ENCODE measurements at regions not wholly inside any gene's neighbourhood (a gene's known extent, or its start where the extent isn't known, plus 50 kb on each side); places are given as distances from the start of the nearest gene placed in this dataset.

DNA sequence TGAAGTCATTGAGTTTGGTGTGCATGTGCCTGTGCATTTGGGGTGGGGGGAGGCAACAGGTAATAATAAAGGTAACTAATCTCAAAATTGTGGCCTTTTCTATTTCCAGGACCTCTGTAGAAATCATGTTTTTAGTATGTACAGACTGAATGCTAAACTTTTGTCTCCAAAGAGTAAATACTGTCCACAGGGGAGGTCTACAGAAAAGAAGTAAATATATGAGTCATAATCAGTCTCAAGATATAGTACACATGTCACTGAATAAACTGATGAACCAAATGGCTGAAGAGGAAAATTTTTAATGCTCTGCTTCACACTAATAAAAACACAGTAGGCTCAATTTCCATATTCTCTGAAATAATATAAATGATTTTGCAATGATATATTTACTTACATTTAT lies 440.4 kb upstream of the ZFP42 start:
- H3K9me3 ChIP-seq (ENCODE audit: control insufficient read depth, insufficient read depth, low read depth, low read length) = no peaks in the 10 kb centered on the region
- TF ChIP-seq ZNF658 (tag by site-specific recombination; IDR thresholded peaks at IDR 0.05) = no peak
- no peak for TF ChIP-seq SP7 (tag by site-specific recombination; IDR thresholded peaks at IDR 0.05)
- TF ChIP-seq MYNN (tag by site-specific recombination; IDR thresholded peaks at IDR 0.05; ENCODE audit: borderline replicate concordance) = no peak
- TF ChIP-seq KLF9 (tag by site-specific recombination; IDR thresholded peaks at IDR 0.05; ENCODE audit: low read depth) = no peak
- no peak for TF ChIP-seq KLF1 (tag by site-specific recombination; IDR thresholded peaks at IDR 0.05)
- TF ChIP-seq HOXD13 (CRISPR knock-in tag; IDR thresholded peaks at IDR 0.05; ENCODE audit: borderline replicate concordance) = no peak
- no peak for TF ChIP-seq SETDB1 (IDR thresholded peaks at IDR 0.05; ENCODE audit: insufficient read length, low read length)
- TF ChIP-seq, protein P1, sequence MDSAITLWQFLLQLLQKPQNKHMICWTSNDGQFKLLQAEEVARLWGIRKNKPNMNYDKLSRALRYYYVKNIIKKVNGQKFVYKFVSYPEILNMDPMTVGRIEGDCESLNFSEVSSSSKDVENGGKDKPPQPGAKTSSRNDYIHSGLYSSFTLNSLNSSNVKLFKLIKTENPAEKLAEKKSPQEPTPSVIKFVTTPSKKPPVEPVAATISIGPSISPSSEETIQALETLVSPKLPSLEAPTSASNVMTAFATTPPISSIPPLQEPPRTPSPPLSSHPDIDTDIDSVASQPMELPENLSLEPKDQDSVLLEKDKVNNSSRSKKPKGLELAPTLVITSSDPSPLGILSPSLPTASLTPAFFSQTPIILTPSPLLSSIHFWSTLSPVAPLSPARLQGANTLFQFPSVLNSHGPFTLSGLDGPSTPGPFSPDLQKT (IDR thresholded peaks at IDR 0.05; ENCODE audit: borderline replicate concordance, low read depth, low read length) = no peak
- TF ChIP-seq, protein P2, sequence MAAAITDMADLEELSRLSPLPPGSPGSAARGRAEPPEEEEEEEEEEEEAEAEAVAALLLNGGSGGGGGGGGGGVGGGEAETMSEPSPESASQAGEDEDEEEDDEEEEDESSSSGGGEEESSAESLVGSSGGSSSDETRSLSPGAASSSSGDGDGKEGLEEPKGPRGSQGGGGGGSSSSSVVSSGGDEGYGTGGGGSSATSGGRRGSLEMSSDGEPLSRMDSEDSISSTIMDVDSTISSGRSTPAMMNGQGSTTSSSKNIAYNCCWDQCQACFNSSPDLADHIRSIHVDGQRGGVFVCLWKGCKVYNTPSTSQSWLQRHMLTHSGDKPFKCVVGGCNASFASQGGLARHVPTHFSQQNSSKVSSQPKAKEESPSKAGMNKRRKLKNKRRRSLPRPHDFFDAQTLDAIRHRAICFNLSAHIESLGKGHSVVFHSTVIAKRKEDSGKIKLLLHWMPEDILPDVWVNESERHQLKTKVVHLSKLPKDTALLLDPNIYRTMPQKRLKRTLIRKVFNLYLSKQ (tag by site-specific recombination; IDR thresholded peaks at IDR 0.05; ENCODE audit: borderline replicate concordance) = no peak
- TF ChIP-seq, protein P3, sequence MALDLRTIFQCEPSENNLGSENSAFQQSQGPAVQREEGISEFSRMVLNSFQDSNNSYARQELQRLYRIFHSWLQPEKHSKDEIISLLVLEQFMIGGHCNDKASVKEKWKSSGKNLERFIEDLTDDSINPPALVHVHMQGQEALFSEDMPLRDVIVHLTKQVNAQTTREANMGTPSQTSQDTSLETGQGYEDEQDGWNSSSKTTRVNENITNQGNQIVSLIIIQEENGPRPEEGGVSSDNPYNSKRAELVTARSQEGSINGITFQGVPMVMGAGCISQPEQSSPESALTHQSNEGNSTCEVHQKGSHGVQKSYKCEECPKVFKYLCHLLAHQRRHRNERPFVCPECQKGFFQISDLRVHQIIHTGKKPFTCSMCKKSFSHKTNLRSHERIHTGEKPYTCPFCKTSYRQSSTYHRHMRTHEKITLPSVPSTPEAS (tag by site-specific recombination; IDR thresholded peaks at IDR 0.05) = no peak
- no peak for TF ChIP-seq ZNF2 (tag by site-specific recombination; IDR thresholded peaks at IDR 0.05)
- TF ChIP-seq ZSCAN30 (tag by site-specific recombination; IDR thresholded peaks at IDR 0.05) = no peak
- TF ChIP-seq ZNF23 (tag by site-specific recombination; IDR thresholded peaks at IDR 0.05; ENCODE audit: borderline replicate concordance) = no peak
- TF ChIP-seq ZNF670 (tag by site-specific recombination; IDR thresholded peaks at IDR 0.05; ENCODE audit: low read depth) = no peak
- TF ChIP-seq, protein P4, sequence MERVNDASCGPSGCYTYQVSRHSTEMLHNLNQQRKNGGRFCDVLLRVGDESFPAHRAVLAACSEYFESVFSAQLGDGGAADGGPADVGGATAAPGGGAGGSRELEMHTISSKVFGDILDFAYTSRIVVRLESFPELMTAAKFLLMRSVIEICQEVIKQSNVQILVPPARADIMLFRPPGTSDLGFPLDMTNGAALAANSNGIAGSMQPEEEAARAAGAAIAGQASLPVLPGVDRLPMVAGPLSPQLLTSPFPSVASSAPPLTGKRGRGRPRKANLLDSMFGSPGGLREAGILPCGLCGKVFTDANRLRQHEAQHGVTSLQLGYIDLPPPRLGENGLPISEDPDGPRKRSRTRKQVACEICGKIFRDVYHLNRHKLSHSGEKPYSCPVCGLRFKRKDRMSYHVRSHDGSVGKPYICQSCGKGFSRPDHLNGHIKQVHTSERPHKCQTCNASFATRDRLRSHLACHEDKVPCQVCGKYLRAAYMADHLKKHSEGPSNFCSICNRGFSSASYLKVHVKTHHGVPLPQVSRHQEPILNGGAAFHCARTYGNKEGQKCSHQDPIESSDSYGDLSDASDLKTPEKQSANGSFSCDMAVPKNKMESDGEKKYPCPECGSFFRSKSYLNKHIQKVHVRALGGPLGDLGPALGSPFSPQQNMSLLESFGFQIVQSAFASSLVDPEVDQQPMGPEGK (tag by site-specific recombination; IDR thresholded peaks at IDR 0.05) = no peak
- TF ChIP-seq ZNF239 (tag by site-specific recombination; IDR thresholded peaks at IDR 0.05) = no peak
- TF ChIP-seq HOXC10 (CRISPR knock-in tag; IDR thresholded peaks at IDR 0.05) = no peak
- no peaks in the 10 kb centered on the region for H3K36me3 ChIP-seq (ENCODE audit: control insufficient read depth in 2 of 2, insufficient read depth in 1 of 2, low read length in 2 of 2)
- H3K4me1 ChIP-seq (ENCODE audit: control insufficient read depth, insufficient read depth, low read length) = no peaks in the 10 kb centered on the region
- H3K4me3 ChIP-seq (ENCODE audit: low read depth, low read length) = no peak overlapping the region
- CTCF ChIA-PET = no interaction called here
- POLR2A ChIA-PET = no interaction called here
- no peak overlapping the region for H3K27ac ChIP-seq (ENCODE audit: extremely low read depth, low read depth, low read length)

DNA sequence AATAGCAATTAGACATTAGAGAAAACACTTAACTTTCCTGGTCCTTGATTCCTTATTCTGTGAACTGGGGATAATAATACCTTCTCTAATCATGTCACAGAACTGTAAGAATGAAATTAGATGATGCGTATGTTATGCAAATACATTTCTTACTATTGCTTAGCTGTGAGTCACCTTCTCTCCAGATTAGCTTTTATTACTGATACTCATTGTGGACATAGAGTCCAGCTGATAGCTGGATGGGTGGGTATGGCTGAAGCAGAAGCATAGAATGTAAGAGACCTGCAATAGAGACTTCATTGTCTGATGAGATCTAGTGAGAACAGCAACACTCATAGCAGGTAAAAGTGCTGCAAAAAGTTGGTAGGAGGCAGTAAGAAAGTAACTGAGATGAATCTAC lies 437.2 kb upstream of the ZFP42 start:
- POLR2A ChIA-PET = no interaction called here
- CTCF ChIA-PET = interaction anchor here (0.5 kb wide), 1 partner anchor 823 kb away, joined by 3 read pairs; no protein-coding TSS in a partner anchor
- H3K9me3 ChIP-seq (ENCODE audit: control insufficient read depth, insufficient read depth, low read depth, low read length) = no peaks in the 10 kb centered on the region
- TF ChIP-seq REPIN1 (tag by site-specific recombination; IDR thresholded peaks at IDR 0.05; ENCODE audit: low read depth) = no peak
- TF ChIP-seq, protein P5, sequence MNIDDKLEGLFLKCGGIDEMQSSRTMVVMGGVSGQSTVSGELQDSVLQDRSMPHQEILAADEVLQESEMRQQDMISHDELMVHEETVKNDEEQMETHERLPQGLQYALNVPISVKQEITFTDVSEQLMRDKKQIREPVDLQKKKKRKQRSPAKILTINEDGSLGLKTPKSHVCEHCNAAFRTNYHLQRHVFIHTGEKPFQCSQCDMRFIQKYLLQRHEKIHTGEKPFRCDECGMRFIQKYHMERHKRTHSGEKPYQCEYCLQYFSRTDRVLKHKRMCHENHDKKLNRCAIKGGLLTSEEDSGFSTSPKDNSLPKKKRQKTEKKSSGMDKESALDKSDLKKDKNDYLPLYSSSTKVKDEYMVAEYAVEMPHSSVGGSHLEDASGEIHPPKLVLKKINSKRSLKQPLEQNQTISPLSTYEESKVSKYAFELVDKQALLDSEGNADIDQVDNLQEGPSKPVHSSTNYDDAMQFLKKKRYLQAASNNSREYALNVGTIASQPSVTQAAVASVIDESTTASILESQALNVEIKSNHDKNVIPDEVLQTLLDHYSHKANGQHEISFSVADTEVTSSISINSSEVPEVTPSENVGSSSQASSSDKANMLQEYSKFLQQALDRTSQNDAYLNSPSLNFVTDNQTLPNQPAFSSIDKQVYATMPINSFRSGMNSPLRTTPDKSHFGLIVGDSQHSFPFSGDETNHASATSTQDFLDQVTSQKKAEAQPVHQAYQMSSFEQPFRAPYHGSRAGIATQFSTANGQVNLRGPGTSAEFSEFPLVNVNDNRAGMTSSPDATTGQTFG (tag by site-specific recombination; IDR thresholded peaks at IDR 0.05; ENCODE audit: borderline replicate concordance) = no peak
- no peak for TF ChIP-seq ZNF214 (tag by site-specific recombination; IDR thresholded peaks at IDR 0.05; ENCODE audit: borderline replicate concordance)
- no peak for TF ChIP-seq ZNF341 (tag by site-specific recombination; IDR thresholded peaks at IDR 0.05; ENCODE audit: low read depth)
- no peak for TF ChIP-seq ZNF660 (tag by site-specific recombination; IDR thresholded peaks at IDR 0.05)
- TF ChIP-seq ZNF76 (tag by site-specific recombination; IDR thresholded peaks at IDR 0.05; ENCODE audit: borderline replicate concordance, low read depth) = no peak
- TF ChIP-seq, protein P6, sequence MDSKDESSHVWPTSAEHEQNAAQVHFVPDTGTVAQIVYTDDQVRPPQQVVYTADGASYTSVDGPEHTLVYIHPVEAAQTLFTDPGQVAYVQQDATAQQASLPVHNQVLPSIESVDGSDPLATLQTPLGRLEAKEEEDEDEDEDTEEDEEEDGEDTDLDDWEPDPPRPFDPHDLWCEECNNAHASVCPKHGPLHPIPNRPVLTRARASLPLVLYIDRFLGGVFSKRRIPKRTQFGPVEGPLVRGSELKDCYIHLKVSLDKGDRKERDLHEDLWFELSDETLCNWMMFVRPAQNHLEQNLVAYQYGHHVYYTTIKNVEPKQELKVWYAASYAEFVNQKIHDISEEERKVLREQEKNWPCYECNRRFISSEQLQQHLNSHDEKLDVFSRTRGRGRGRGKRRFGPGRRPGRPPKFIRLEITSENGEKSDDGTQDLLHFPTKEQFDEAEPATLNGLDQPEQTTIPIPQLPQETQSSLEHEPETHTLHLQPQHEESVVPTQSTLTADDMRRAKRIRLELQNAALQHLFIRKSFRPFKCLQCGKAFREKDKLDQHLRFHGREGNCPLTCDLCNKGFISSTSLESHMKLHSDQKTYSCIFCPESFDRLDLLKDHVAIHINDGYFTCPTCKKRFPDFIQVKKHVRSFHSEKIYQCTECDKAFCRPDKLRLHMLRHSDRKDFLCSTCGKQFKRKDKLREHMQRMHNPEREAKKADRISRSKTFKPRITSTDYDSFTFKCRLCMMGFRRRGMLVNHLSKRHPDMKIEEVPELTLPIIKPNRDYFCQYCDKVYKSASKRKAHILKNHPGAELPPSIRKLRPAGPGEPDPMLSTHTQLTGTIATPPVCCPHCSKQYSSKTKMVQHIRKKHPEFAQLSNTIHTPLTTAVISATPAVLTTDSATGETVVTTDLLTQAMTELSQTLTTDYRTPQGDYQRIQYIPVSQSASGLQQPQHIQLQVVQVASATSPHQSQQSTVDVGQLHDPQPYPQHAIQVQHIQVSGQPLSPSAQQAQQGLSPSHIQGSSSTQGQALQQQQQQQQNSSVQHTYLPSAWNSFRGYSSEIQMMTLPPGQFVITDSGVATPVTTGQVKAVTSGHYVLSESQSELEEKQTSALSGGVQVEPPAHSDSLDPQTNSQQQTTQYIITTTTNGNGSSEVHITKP (tag by site-specific recombination; IDR thresholded peaks at IDR 0.05) = no peak

More for the DNA sequence above, 437.2 kb upstream of the ZFP42 start:
- Histone ChIP-seq H3K27ac (ENCODE audit: extremely low read depth, low read depth, low read length) (no peak overlapping the region), H3K4me1 (ENCODE audit: control insufficient read depth, insufficient read depth, low read length) (no peaks in the 10 kb centered on the region), H3K4me3 (ENCODE audit: low read depth, low read length) (no peak overlapping the region), H3K36me3 (ENCODE audit: control insufficient read depth in 2 of 2, insufficient read depth in 1 of 2, low read length in 2 of 2) (no peaks in the 10 kb centered on the region)

All from HEK293 (cell line).